ENCODE measurements at regions not wholly inside any gene's neighbourhood (a gene's known extent, or its start where the extent isn't known, plus 50 kb on each side); places are given as distances from the start of the nearest gene placed in this dataset.

DNA sequence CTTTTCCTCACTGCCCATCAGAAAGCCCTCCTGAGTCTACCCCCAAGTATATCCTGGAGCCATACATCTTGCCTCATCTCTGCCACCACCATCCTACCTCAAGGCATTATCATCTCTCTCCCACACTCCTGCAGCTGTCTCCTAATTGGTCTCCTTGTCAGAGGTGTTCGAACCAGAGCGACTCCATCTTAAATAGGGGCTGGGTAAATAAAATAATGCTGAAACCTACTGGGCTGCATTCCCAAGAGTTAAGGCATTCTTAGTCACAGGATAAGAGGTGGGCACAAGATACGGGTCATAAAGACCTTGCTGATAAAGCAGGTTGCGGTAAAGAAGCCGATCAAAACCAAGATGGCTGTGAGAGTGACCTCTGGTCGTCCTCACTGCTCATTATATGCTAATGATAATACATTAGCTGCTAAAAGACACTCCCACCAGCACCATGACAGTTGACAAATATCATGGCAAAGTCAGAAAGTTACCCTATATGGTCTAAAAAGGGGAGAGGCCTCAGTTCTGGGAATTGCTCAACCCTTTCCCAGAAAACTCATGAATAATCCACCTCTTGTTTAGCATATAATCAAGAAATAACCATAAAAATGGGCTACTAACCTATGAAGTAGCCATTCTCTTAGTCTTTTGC, 97.0 kb upstream of the C16orf82 start:
- H3K9ac ChIP-seq (ENCODE audit: control insufficient read depth, insufficient read depth, low read length), result no peak overlapping the region
- CTCF ChIA-PET, result no interaction called here
- H3K4me2 ChIP-seq (ENCODE audit: control insufficient read depth, insufficient read depth), result no peak overlapping the region
- no peak overlapping the region for H3K4me3 ChIP-seq
- RAD21 ChIA-PET (ENCODE audit: unreplicated experiment), result no interaction called here
- intact Hi-C loops (cut with micrococcal nuclease; ENCODE audit: unreplicated experiment), result no loop called here
- H3K27ac ChIP-seq (ENCODE audit: control insufficient read depth, insufficient read depth), result no peak overlapping the region
- no peaks in the 10 kb centered on the region for H4K20me1 ChIP-seq (ENCODE audit: control insufficient read depth, insufficient read depth)
- H2AFZ ChIP-seq (ENCODE audit: control insufficient read depth, low read depth, low read length), result no peak overlapping the region
- H3K9me3 ChIP-seq (replicated peaks; ENCODE audit: control insufficient read depth, insufficient read depth, low read length), result no peaks in the 10 kb centered on the region
- in situ Hi-C loops (cut with MboI), result no loop called here
- H3K36me3 ChIP-seq (ENCODE audit: control insufficient read depth in 2 of 2, insufficient read depth in 2 of 2, low read length in 1 of 2), result no peaks in the 10 kb centered on the region
- POLR2A ChIA-PET, result no interaction called here
- ATAC-seq (no peak), FAIRE-seq (no peak), DNase-seq (ENCODE audit: low read depth, low spot score) (no peak)
- no peaks in the 10 kb centered on the region for H3K4me1 ChIP-seq (ENCODE audit: control insufficient read depth, insufficient read depth, low read length)
- H3K79me2 ChIP-seq (ENCODE audit: control insufficient read depth, insufficient read depth, low read length), result no peaks in the 10 kb centered on the region
- WGBS (ENCODE audit: insufficient coverage, insufficient replicate concordance, low lambda C conversion rate, missing lambda C conversion rate), result 42% methylated on average over 6 of the region's 6 CpGs
- TF ChIP-seq IKZF1 (conservative IDR thresholded peaks at IDR 0.05) (no peak), SRF (IDR thresholded peaks at IDR 0.05; ENCODE audit: low read depth in 2 of 2, low read length in 2 of 2) (no peak), YY1 (IDR thresholded peaks at IDR 0.05; ENCODE audit: low read depth, low read length) (no peak), FOXM1 (IDR thresholded peaks at IDR 0.05; ENCODE audit: low read depth, low read length) (no peak), HDGF (IDR thresholded peaks at IDR 0.05) (no peak), KDM1A (IDR thresholded peaks at IDR 0.05; ENCODE audit: borderline replicate concordance) (no peak), CHD1 (IDR thresholded peaks at IDR 0.05; ENCODE audit: low read depth, low read length) (no peak), ZBTB11 (CRISPR knock-in tag; IDR thresholded peaks at IDR 0.05) (no peak), MTA3 (IDR thresholded peaks at IDR 0.05; ENCODE audit: borderline replicate concordance, low read length) (no peak), SMAD5 (IDR thresholded peaks at IDR 0.05; ENCODE audit: low read depth) (no peak), BMI1 (IDR thresholded peaks at IDR 0.05; ENCODE audit: borderline replicate concordance) (no peak), TBL1XR1 (IDR thresholded peaks at IDR 0.05; ENCODE audit: low read depth, low read length) (no peak), BACH1 (IDR thresholded peaks at IDR 0.05; ENCODE audit: borderline replicate concordance) (no peak)
- TF ChIP-seq, protein P1, sequence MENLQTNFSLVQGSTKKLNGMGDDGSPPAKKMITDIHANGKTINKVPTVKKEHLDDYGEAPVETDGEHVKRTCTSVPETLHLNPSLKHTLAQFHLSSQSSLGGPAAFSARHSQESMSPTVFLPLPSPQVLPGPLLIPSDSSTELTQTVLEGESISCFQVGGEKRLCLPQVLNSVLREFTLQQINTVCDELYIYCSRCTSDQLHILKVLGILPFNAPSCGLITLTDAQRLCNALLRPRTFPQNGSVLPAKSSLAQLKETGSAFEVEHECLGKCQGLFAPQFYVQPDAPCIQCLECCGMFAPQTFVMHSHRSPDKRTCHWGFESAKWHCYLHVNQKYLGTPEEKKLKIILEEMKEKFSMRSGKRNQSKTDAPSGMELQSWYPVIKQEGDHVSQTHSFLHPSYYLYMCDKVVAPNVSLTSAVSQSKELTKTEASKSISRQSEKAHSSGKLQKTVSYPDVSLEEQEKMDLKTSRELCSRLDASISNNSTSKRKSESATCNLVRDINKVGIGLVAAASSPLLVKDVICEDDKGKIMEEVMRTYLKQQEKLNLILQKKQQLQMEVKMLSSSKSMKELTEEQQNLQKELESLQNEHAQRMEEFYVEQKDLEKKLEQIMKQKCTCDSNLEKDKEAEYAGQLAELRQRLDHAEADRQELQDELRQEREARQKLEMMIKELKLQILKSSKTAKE (IDR thresholded peaks at IDR 0.05; ENCODE audit: low read depth, poor library complexity, severe bottlenecking), result no peak
- H3K27me3 ChIP-seq (replicated peaks in 1 of 2; ENCODE audit: control insufficient read depth in 2 of 2, insufficient read depth in 2 of 2, low read length in 1 of 2), result no peaks in the 10 kb centered on the region
- SMC1A ChIA-PET (ENCODE audit: uncharacterized antibody, unreplicated experiment), result interaction anchor here (0.6 kb wide), 1 partner anchor 386 kb away, joined by 3 read pairs; no protein-coding TSS in a partner anchor
- no TSS peak for BruUV-seq (replicated peaks)

Measured in GM12878 (cell line).